B cell (primary cell): ENCODE measurements at regions not wholly inside any gene's neighbourhood (a gene's known extent, or its start where the extent isn't known, plus 50 kb on each side); places are given as distances from the start of the nearest gene placed in this dataset.

Experiments
- ATAC-seq: fragments of 200-7000 bp; cut with Tn5 transposase; one replicate; pipeline ENCODE4 v1.10.0; 2021; ENCODE audit warnings: low read depth, mild to moderate bottlenecking, moderate number of reproducible peaks, moderate library complexity
- CTCF ChIA-PET: fragments of 350-600 bp; sonication (Branson Sonifier 250); formaldehyde crosslinking; loops from one replicate; lab custom pipeline; 2021; ENCODE audit warnings: antibody characterized with exemption, inconsistent platforms; lab: Charles Lee
- POLR2A ChIA-PET: fragments of 350-600 bp; sonication (Branson Sonifier 250); formaldehyde crosslinking; loops from one replicate; lab custom pipeline; 2021; ENCODE audit warnings: antibody characterized with exemption; lab: Charles Lee
- DNase-seq: peaks from one replicate; pipeline ENCODE4 v3.0.0; 2013
- H2AFZ ChIP-seq: 2 replicates; pipeline ENCODE4 v1.6.1; 2012; ENCODE audit warnings: mild to moderate bottlenecking, low read depth, low read length; ENCODE audit not compliant: insufficient read depth, poor library complexity, severe bottlenecking
- H3K27ac ChIP-seq, 2 donors: 1 replicate in 1 of 2; 2 replicates in 1 of 2; pipeline ENCODE4 v1.5.1; 2012 to 2013; ENCODE audit warnings: low read length in 2 of 2, mild to moderate bottlenecking in 2 of 2, moderate library complexity in 1 of 2
- H3K27me3 ChIP-seq, 4 experiments: fragments of 200-600 bp in 1 of 4; sonication (generic) in 1 of 4; replicated peaks in 1 of 4; 1 replicate in 2 of 4; 2 replicates in 2 of 4; pipeline versions ENCODE4 v1.6.1 to v1.7.0; 2013 to 2016; ENCODE audit warnings: low read length in 3 of 4, mild to moderate bottlenecking in 2 of 4, mixed read lengths in 1 of 4, moderate library complexity in 1 of 4; ENCODE audit not compliant: insufficient read depth in 4 of 4, control insufficient read depth in 3 of 4; ENCODE audit errors: control extremely low read depth in 1 of 4
- H3K36me3 ChIP-seq, 2 experiments: replicated peaks in 1 of 2; 1 replicate in 1 of 2; 2 replicates in 1 of 2; pipeline versions ENCODE4 v1.6.1 to v1.7.1; 2013; ENCODE audit warnings: low read length in 1 of 2; ENCODE audit not compliant: insufficient read depth in 2 of 2, control insufficient read depth in 1 of 2; ENCODE audit errors: control extremely low read depth in 1 of 2, extremely low read depth in 1 of 2
- H3K4me1 ChIP-seq, 2 donors: fragments of 200-600 bp in 1 of 2; sonication (generic) in 1 of 2; 1 replicate in 1 of 2; 2 replicates in 1 of 2; pipeline versions ENCODE4 v1.5.1 to v1.6.1; 2013 to 2017; ENCODE audit warnings: low read length in 2 of 2; ENCODE audit not compliant: control insufficient read depth in 2 of 2, insufficient read depth in 2 of 2
- H3K4me2 ChIP-seq: replicated peaks from 2 replicates; pipeline ENCODE3; 2012; ENCODE audit warnings: mild to moderate bottlenecking, low read depth, low read length; ENCODE audit not compliant: poor library complexity, severe bottlenecking
- H3K4me3 ChIP-seq, 5 experiments: fragments of 200-600 bp in 1 of 5; sonication (generic) in 1 of 5; 1 replicate in 3 of 5; 2 replicates in 2 of 5; pipeline versions ENCODE4 v1.5.1 to v1.7.0; 2011 to 2016; ENCODE audit warnings: low read length in 4 of 5, mild to moderate bottlenecking in 4 of 5, low read depth in 2 of 5, control low read depth in 1 of 5, moderate library complexity in 1 of 5; ENCODE audit not compliant: insufficient read depth in 1 of 5; ENCODE audit errors: control extremely low read depth in 1 of 5, extremely low read depth in 1 of 5
- H3K79me2 ChIP-seq: fragments of 200-600 bp; sonication (generic); one replicate; pipeline ENCODE4 v1.6.0; 2016; ENCODE audit warnings: low read length; ENCODE audit not compliant: control insufficient read depth, insufficient read depth
- H3K9ac ChIP-seq: fragments of 200-600 bp; sonication (generic); 2 replicates; pipeline ENCODE4 v1.6.1; 2017; ENCODE audit warnings: mild to moderate bottlenecking, low read length, moderate library complexity
- H3K9me3 ChIP-seq, 3 donors: one replicate each; pipeline versions ENCODE4 v1.6.1 to v1.7.1; 2013; ENCODE audit warnings: low read length in 2 of 3; ENCODE audit not compliant: control insufficient read depth in 2 of 3, insufficient read depth in 1 of 3; ENCODE audit errors: control extremely low read depth in 1 of 3
- H4K20me1 ChIP-seq: 2 replicates; pipeline ENCODE4 v1.6.0; 2012; ENCODE audit warnings: mild to moderate bottlenecking, low read length; ENCODE audit not compliant: insufficient read depth, control insufficient read depth, poor library complexity, severe bottlenecking
- H3K27ac Mint-ChIP-seq: one replicate; pipeline ENCODE4 v1.8.0; 2021; ENCODE audit warnings: mixed read lengths
- H3K27me3 Mint-ChIP-seq: one replicate; pipeline ENCODE4 v1.8.0; 2021; ENCODE audit warnings: mixed read lengths
- H3K4me1 Mint-ChIP-seq: one replicate; pipeline ENCODE4 v1.8.0; 2021; ENCODE audit warnings: mixed read lengths
- H3K4me3 Mint-ChIP-seq: one replicate; pipeline ENCODE4 v1.8.0; 2021; ENCODE audit warnings: mixed read lengths
- H3K9me3 Mint-ChIP-seq: one replicate; pipeline ENCODE4 v1.8.0; 2022; ENCODE audit warnings: mixed read lengths; ENCODE audit not compliant: insufficient read depth
- CTCF ChIP-seq: fragments of 200-600 bp; IDR thresholded peaks from one replicate; pipeline ENCODE4 v1.8.0; 2022; ENCODE audit warnings: antibody characterized with exemption, mild to moderate bottlenecking
- EZH2 ChIP-seq: IDR thresholded peaks from 2 replicates; pipeline ENCODE4 v1.6.1; 2012; ENCODE audit warnings: borderline replicate concordance, low read depth, mild to moderate bottlenecking, moderate library complexity, low read length; ENCODE audit not compliant: insufficient read depth, poor library complexity, severe bottlenecking
- WGBS: methylation state at CpG from one replicate; pipeline ENCODE4 v1.1.5; 2013; ENCODE audit warnings: missing lambda C conversion rate; ENCODE audit not compliant: insufficient coverage; 5-methylcytosine and 5-hydroxymethylcytosine counted together
- intact Hi-C: fragments of 100-400 bp; cut with micrococcal nuclease; formaldehyde crosslinking; loops from one replicate; pipeline ENCODE4 v1.10.0; 2022

GRCh38 chr18:40402052-40402451 lies 1553.0 kb upstream of the PIK3C3 start:
- no peak for ATAC-seq
- H3K4me3 Mint-ChIP-seq = no peak overlapping the region
- POLR2A ChIA-PET = no interaction called here
- no peak for DNase-seq
- H3K4me1 Mint-ChIP-seq = no peaks in the 10 kb centered on the region
- Histone ChIP-seq H3K27me3 (no peaks in the 10 kb centered on the region), H3K4me3 (no peak overlapping the region), H3K4me2 (no peak overlapping the region), H3K9me3 (no peaks in the 10 kb centered on the region), H3K36me3 (no peaks in the 10 kb centered on the region), H3K79me2 (no peaks in the 10 kb centered on the region), H4K20me1 (no peaks in the 10 kb centered on the region), H3K9ac (no peak overlapping the region), H3K4me1 (no peaks in the 10 kb centered on the region), H3K27ac (no peak overlapping the region), H2AFZ (no peak overlapping the region)
- WGBS = 100% methylated on average over 1 of the region's 1 CpG
- intact Hi-C loops = no loop called here
- no peaks in the 10 kb centered on the region for H3K9me3 Mint-ChIP-seq
- H3K27ac Mint-ChIP-seq = no peak overlapping the region
- CTCF ChIA-PET = no interaction called here
- no peak for TF ChIP-seq CTCF
- no peak for TF ChIP-seq EZH2
- H3K27me3 Mint-ChIP-seq = no peaks in the 10 kb centered on the region

GRCh38 chr18:40388121-40388520 lies 1566.9 kb upstream of the PIK3C3 start:
- DNase-seq (no peak), ATAC-seq (no peak)
- WGBS = 100% methylated on average over 2 of the region's 2 CpGs
- Histone ChIP-seq H3K9me3 (peaks cover 0 to 6% (median 0%) of the 10 kb centered on the region in 3 donors), H2AFZ (no peak overlapping the region), H3K27ac (no peak overlapping the region), H3K4me1 (no peaks in the 10 kb centered on the region), H3K9ac (no peak overlapping the region), H3K36me3 (no peaks in the 10 kb centered on the region), H3K4me2 (no peak overlapping the region), H4K20me1 (no peaks in the 10 kb centered on the region), H3K79me2 (no peaks in the 10 kb centered on the region), H3K27me3 (no peaks in the 10 kb centered on the region), H3K4me3 (no peak overlapping the region)
- TF ChIP-seq CTCF (no peak), EZH2 (no peak)
- intact Hi-C loops = no loop called here
- Mint-ChIP-seq H3K4me1 (no peaks in the 10 kb centered on the region), H3K9me3 (no peaks in the 10 kb centered on the region), H3K4me3 (no peak overlapping the region), H3K27ac (no peak overlapping the region), H3K27me3 (no peaks in the 10 kb centered on the region)
- ChIA-PET CTCF (no interaction called here), POLR2A (no interaction called here)
